GM21367 (cell line): ENCODE measurements at regions not wholly inside any gene's neighbourhood (a gene's known extent, or its start where the extent isn't known, plus 50 kb on each side); places are given as distances from the start of the nearest gene placed in this dataset.
"Not testable (repeated sequence)": the region's sequence is repeated elsewhere in the genome, so short reads cannot be mapped to it uniquely, and the experiment has no call there.

ENCODE experiments used
- ATAC-seq: cut with Tn5 transposase; IDR thresholded peaks from one replicate; pipeline ENCODE4 v1.9.1; 2021; ENCODE audit not compliant: unreplicated experiment

DNA sequence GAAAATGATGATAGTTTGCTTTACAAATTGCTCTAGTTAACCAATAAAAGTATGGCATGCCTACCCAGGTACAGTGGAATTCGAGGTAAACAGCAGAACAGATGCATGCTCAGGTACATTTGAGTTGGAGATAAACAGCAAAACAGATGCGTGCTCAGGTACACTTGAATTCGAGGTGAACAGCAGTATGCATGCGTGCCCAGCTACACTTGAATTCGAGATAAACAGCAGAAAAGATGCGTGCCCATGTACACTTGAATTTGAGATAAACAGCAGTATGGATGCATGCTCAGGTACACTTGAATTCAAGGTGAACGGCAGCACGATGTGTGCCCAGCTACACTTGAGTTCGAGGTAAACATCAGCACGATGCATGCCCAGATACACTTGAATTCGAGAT is 155.2 kb upstream of the TPTE start:
- not testable (repeated sequence) for ATAC-seq

DNA sequence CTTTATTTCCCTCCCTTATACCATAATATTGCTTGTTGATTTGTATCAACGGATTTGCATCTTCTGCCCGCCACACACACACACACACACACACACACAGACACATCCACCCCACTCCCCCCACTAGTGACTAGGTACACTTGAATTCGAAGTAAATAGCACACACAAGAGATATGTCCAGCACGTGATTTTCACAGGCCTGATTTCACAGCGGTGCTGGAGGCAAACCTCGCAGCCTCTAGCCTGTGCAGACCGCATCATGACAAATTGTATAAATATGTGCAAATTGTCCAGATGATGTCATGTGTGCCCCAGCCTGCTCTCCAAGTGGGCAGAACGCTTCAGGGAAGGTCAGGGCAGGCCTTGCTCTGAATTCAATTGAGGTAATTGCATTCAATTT is 153.8 kb upstream of the TPTE start:
- ATAC-seq = not testable (repeated sequence)

DNA sequence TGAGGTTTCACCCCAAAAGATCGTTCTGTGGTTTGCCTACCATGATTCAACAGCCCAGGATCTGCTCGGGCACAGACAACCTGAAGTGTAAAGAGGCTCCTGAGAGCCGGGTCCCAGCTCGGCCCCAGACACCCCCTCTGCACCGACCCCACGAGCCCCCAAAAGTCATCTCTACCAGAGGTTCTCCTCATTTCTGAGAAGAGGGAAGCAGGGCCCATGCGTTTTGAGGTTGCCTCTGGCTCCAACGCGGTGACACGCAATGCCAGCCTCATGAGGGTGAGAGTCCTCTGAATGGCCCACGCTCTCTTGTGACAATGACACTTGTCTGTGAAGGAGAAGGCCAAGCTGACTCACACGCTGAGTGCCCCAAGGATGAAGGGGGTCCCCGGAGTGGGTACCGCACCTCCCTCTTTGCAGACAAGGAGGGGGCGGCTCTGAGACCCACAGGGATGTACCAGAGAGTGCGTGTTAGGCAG is 153.0 kb upstream of the TPTE start:
- ATAC-seq = not testable (repeated sequence)

DNA sequence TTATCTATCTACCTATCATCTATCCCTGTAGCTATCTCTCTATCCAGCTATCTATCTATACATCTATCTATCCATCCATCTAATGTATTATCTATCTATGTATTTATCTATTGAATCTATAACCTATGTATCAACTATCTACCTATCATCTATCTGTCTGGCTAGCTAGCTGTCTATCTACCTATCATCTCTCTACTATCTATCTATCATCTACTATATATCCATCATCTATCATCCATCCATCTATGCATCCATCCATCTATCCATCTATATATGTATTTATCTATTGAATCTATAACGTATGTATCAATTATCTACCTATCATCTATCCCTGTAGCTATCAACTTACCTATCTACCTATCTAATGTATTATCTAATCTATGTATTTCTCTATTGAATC is 152.1 kb upstream of the TPTE start:
- ATAC-seq = not testable (repeated sequence)

DNA sequence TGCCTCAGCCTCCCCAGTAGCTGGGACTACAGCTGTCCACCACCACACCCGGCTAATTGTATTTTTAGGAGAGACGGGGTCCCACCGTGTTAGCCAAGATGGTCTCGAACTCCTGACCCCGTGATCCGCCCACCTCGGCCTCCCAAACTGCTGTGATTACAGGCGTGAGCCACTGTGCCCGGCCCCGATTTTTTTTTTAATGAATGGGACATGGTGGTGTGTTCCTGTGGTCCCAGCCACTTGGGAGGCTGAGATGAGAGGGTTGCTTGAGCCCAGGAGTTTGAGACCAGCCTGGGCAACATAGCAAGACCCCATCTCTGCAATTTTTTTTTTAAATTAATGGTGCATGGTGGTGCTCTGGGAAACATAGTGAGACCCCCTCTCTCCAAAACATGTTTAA is 143.6 kb upstream of the TPTE start:
- not testable (repeated sequence) for ATAC-seq

- ATAC-seq = not testable (repeated sequence)
Observed at GRCh38 chr21:10379816-10380215, 141.6 kb upstream of the TPTE start.

- ATAC-seq = not testable (repeated sequence)
Observed at GRCh38 chr21:10381687-10382060, 139.7 kb upstream of the TPTE start.

DNA sequence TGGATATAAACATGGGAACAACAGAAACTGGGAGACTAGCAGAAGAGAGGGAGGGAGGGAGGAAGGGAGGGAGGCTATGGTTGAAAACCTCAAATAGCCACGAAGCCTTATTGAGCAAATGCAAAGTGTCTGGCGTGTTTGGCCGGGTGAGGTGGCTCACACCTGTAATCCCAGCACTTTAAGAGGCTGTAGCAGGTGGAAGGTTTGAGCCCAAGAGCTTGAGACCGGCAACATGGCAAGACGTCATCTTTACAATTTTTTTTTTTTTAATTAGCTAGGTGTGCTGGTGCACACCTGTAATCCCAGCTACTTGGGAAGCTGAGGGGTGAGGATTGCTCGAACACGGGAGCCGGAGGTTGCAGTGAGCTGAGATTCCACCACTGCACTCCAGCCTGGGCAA is 139.2 kb upstream of the TPTE start:
- not testable (repeated sequence) for ATAC-seq

DNA sequence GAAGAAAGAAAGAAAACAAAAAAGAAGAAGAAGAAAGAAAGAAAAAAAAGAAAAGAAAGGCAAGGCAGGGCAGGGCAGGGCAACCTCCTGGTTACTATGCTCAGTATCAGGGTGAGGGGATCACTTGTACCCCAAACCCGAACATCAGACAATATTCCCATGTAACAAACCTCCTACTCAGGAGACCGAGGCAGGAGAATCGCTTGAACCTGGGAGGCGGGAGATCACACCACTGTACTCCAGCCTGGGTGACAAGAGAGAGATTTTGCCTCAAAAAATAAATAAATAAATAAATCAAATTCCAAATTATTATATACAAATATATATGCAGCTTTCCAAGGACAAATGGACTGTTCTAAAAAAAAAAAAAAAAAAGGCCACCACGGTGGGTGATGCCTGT is 138.8 kb upstream of the TPTE start:
- ATAC-seq = not testable (repeated sequence)

GRCh38 chr21:10383571-10383970 is 137.8 kb upstream of the TPTE start:
- ATAC-seq = not testable (repeated sequence)

DNA sequence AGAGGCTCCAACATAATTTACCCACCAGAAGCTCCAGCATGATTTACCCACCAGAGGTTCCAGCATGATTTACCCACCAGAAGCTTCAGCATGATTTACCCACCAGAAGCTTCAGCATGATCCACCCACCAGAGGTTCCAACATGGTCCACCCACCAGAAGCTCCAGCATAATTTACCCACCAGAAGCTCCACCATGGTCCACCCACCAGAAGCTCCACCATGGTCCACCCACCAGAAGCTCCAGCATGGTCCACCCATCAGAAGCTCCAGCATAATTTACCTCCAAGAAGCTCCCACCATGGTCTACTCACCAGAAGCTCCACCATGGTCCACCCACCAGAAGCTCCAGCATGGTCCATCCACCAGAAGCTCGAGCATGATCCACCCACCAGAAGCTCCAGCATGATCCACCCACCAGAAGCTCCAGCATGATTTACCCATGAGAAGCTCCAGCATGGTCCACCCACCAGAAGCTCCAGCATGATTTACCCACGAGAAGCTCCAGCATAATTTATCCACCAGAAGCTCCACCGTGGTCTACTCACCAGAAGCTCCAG is 137.0 kb upstream of the TPTE start:
- not testable (repeated sequence) for ATAC-seq

- ATAC-seq = not testable (repeated sequence)
Observed at GRCh38 chr21:10385202-10385601, 136.2 kb upstream of the TPTE start.

GRCh38 chr21:10385898-10386527 is 135.4 kb upstream of the TPTE start:
- not testable (repeated sequence) for ATAC-seq

DNA sequence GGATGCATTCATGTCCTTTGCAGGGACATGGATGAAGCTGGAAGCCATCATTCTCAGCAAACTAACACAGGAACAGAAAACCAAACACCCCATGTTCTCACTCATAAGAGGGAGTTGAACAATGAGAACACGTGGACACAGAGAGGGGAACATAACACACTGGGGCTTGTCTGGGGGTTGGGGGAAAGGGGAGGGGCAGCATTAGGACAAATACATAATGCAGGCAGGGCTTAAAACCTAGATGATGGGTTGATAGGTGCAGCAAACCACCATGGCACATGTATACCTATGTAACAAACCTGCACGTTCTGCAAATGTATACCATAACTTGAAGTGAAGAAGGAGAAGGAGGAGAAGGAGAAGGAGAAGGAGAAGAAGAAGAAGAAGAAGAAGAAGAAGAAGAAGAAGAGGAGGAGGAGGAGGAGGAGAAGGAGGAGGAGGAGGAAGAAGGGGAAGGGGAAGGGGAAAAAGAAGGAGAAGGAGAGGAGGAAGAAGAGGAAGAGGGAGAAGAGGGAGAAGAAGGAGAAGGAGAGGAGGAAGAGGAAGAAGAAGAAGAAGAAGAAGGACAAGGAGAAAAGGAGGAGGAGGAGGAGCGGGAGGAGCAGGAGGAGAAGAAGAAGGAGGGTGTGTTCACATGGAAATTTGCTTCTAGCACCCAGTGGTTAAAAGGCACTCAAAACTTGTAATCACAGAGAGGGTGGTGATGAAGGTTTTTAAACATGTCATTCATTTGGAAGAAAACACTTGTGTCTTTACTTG is 133.5 kb upstream of the TPTE start:
- ATAC-seq = not testable (repeated sequence)

DNA sequence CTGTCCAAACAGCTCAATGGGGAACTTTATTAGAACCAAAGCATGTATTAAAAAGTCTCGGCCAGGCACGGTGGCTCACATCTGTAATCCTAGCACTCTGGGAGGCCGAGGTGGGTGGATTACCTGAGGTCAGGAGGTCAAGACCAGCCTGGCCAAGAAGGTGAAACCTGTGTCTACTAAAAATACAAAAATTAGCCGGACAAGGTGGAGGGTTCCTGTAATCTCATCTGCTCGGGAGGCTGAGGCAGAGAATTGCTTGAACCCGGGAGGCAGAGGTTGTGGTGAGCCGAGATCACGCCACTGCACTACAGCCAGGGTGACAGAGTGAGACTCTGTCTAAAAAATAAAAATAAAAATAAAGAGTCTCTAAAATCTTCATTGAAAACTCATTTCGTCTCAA is 132.8 kb upstream of the TPTE start:
- ATAC-seq = not testable (repeated sequence)

DNA sequence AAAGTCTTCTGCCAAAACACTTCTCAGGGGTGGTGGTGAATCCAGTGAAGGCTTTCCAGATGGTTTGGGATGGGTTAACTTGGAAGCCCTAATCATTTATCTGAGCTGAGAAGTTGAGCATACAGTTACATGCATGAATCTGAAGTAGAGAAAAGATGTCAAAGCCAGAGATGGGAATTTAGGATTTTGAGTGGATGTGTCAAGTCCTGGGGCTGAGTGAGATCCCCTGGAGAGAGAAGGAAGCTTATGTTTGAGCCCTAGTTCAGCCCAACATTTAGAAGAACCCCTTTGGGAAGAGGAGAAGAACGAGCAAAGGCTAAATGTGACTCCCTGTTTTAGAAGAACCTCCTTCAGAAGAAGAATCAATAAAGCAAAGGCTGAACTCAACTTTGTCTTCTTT is 129.1 kb upstream of the TPTE start:
- not testable (repeated sequence) for ATAC-seq

- not testable (repeated sequence) for ATAC-seq
Observed at GRCh38 chr21:10395963-10396362, 125.4 kb upstream of the TPTE start.

- not testable (repeated sequence) for ATAC-seq
Observed at GRCh38 chr21:10397495-10397915, 123.9 kb upstream of the TPTE start.

GRCh38 chr21:10398692-10399489 is 122.5 kb upstream of the TPTE start:
- ATAC-seq = not testable (repeated sequence)

DNA sequence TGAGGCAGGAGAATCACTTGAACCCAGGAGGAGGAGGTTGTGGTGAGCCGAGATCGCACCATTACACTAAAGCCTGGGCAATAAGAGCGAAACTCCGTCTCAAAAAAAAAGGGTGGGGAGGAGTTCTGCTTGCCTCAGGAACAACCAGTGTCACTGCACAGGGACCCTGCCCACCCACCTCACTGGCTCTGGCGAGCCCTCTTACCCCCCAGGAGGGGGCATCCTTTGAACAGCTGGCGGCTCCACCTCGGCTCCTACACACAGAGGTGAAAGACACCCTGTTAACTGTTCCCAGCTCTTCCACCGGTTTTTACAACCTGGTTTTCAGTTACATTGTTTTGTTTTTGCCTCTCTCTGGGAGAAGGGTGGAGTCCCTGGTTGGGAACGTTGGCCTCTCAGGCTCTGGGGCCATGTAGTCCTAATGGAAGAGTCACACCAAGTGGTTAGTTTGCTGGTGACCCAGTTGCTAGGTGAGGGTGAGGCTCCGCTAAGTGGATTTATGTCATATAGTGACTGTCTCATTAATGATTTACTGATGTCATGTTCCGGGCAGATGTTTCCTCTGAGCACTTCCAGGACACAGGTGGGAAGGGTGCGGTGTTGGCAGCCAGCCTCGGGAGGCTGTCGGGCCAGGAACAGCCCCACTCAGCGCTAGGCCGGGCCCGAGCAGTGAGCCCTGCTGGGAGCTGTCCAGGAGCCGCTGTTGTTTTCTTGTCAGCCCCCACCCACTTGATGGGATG is 120.6 kb upstream of the TPTE start:
- not testable (repeated sequence) for ATAC-seq
